Epithelial cell of prostate (primary cell): ENCODE measurements at regions not wholly inside any gene's neighbourhood (a gene's known extent, or its start where the extent isn't known, plus 50 kb on each side); places are given as distances from the start of the nearest gene placed in this dataset.
"Not testable (repeated sequence)": the region's sequence is repeated elsewhere in the genome, so short reads cannot be mapped to it uniquely, and the experiment has no call there.

Experiments
- DNase-seq: peaks from one replicate; pipeline ENCODE4 v3.0.0-alpha.2; 2011; ENCODE audit warnings: low read depth, low spot score
- H3K27ac ChIP-seq: fragments of 450-650 bp; 2 replicates; pipeline ENCODE4 v1.5.1; 2017; ENCODE audit warnings: mild to moderate bottlenecking

DNA sequence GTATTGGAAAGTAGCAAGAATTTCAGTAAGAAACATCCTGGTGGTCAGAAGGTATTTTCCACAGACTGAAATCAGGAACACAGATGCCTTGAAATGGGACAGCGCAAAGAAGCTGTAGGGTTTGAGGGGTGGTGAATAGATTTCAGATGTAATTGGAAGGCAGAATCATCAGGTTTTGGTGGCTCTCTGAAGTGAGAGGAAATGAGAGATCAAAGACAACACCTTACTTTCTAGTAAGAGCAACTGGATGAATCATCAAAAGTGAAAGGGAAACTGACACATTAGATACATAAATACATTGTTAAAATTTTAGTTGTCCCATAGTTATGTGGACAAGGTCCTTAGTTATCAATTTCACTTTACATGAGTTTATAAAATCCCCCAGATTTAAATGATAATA is 188.2 kb upstream of the SLC27A6 start:
- H3K27ac ChIP-seq = no peak overlapping the region
- DNase-seq = no peak

DNA sequence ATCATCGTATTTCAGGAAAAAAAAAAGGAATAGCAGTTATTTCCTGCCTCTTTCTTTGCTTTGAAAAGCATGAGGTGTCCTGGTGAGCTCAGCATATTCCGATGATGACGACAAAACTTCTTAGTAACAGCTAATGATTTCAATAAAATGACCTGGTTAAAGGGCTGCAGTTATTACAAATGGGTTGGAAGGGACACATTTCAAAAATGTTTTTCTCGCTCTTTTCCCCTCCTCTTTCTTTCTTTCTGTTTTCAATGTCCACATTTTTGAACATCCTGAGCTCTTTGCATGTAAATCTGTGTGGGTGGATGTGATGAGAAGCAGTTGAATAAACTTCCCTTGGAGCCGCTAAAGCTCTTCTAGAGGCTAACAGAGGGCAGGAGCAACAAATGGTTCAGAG is 186.8 kb upstream of the SLC27A6 start:
- H3K27ac ChIP-seq = no peak overlapping the region
- no peak for DNase-seq

DNA sequence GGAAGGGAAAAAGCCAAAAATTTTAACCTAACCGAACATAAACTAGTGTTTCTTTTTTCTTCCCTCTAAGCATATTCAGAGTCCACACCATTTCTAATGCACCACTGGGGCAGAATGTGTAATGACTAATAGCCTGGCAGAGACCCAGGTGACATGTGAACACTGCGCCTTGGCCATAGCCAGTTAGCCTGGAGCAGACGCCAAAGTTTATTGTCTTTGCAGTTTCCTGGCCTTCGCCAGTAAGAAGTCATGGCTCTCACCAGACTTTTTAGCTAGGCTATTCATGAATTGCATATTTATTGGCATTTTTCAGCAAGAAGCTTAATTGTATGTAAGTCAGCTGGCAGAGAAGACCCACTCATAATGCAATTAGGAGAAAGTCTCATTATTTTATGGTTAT is 182.8 kb upstream of the SLC27A6 start:
- no peak overlapping the region for H3K27ac ChIP-seq
- peak; percentile 59 for DNase-seq

DNA sequence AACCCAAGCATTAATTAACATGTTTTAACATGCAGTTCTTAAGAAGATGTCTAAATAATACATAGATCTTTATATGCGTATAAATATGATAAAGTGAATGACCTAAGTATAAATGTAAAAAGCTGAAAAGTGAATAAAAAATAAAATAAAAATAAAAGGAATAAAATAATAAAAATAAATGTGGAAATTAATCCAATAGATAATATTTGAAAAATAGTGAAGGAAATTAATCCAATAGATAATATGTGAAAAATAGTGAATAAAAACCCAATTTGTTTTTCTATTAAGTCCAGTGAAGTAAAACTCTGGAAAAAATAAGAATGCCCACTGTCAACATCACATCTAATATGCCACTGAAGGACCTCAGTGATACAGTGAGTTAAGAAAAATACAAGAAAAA is 180.6 kb upstream of the SLC27A6 start:
- no peak for DNase-seq

DNA sequence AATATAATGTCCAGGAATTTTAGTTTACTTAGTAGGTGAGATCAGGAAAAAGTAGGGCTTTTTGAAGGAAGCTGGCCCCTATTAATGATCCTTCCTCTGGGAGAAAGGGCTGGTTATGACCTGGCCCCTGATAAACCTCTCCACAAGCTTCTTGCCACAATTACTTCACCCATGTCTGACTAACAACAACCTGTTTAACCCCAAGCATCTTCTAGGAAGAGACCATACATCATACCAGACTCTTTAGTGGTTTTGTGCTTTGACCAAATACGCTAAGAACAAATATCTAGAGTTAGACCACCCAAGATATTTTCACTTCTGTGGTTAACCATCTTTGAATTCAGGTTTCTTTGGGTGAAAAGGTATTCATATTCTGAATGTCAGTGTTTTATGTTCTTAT is 174.0 kb upstream of the SLC27A6 start:
- no peak for DNase-seq
- no peak overlapping the region for H3K27ac ChIP-seq

More for the DNA sequence above, 180.6 kb upstream of the SLC27A6 start:
- no peak overlapping the region for H3K27ac ChIP-seq

DNA sequence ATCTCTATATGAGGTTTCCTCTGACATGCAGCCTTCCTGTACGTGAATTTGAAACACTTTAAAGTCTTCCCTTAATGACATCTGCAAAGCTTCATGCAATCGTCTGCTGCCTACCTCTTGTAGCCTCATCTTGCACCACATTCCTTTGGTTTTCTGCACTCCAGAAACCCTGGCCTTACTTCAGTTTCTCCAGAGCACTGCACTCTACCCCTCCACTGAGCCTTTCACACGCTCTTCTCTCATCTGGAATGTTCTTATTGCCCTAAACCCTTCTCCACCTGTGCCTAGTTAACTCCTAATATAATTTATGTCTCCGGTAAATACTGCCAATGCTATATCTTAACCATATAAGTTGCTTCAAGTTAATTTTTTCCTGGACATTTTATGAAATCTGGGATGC is 168.8 kb upstream of the SLC27A6 start:
- H3K27ac ChIP-seq = no peak overlapping the region
- DNase-seq = no peak

DNA sequence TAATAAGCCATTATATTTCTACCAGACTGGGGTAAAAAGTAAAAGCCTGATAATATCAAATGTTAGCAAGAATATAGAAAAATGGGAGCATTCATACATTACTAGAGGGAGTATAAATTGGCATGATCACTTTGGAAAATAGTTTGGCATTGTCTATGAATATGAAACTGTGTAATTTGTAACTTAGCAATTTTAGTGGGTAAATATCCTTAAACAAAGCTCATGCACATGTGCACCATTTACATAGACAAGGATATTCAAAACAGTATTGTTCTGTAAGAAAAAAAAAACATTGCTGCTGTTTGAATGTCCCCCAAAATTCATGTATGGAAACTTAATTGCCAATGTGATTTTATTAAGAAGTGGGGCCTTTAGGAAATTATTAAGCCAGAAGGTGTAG is 166.4 kb upstream of the SLC27A6 start:
- no peak for DNase-seq
- H3K27ac ChIP-seq = no peak overlapping the region

DNA sequence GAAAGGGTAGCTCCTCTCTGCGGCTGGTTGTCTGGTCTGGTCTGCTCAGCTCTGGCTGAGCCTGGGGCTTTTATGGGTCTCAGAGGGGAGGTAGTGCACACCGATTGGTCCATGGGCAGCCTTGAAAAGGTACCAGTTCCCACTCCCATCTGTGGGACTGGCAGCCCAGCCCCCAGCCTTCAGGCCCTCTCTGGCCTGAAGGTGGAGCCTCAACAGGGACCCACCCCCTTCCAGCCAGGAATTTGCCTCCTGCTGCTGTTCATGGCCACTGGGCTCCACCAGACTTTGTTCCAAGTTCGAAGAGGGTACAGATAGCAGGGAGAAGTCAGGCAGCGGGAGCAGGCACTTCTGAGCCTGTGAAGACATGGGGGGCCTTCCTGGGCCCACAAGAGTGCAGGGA is 165.3 kb upstream of the SLC27A6 start:
- no peak overlapping the region for H3K27ac ChIP-seq
- no peak for DNase-seq

DNA sequence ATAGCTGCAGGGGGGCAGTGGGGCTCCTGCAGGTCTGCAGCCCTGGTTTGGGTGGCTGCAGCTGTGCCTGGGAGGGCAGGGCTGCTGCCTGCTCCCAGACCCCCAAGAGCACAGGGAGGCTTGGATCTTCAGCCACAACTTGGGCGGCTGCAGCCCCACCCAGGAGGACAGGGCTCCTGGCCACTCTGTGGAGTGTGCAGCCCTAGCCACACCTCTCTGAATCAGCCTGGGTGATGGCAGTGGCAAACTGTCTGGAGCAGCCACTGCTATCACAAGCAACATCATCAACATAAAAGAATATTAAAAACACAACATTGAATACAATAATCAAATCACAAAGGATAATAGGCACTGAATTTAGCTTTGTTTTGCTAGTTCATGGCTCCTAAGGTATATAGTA is 164.9 kb upstream of the SLC27A6 start:
- DNase-seq = no peak
- no peak overlapping the region for H3K27ac ChIP-seq

DNA sequence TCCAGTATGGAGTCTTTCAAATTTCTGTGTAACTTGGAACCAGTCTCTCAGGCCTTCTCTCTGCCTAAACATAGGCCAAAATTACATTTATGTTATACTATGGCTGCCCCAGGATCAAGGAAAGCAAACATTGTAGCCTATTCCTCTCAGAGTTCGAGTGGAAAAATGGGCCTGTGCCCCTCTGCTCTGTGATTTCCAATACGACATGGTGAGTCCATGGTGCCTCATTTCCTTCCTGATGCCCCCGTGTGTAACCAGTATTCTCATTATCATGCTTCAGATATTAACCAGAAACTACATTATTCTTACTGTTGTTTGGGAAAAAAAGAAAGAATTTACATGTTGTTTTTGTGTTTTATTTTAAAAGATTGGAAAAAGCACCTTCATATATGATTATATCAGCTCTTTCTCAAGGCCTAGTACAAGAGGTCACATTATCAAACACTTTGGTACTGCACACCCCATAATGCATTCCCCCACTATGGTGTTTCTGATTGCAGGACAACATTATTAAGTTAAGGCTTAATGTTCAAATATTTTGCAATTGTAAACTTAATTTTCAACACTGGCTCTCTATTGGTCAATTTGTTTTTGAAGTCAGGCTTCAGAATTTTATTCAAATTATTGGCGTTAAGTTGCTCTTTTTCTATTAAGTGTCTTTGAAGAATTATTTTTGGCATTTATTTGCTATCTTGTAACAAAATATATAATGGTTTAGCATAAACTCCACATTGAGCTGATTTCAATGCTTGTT is 151.8 kb upstream of the SLC27A6 start:
- no peak overlapping the region for H3K27ac ChIP-seq
- no peak for DNase-seq

DNA sequence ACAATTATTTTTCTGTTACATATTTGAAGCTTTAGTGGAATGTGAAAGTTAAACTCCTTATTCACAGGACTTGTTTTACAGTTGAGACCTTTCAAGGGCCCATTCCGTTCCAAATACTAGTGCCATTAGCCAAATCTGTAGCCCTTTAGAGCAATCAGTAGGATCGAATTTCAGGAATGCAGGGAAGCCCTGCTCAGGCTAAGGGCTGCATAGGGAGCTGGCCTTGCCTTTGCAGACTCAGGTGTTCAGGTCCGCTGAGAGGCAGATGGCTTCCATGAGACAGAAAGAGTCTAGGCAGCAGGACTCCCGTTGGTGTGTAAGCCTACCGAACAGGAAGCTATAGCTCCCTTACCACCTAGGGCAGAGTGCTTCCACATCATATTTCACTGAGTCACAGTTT is 150.1 kb upstream of the SLC27A6 start:
- no peak for DNase-seq
- no peak overlapping the region for H3K27ac ChIP-seq

DNA sequence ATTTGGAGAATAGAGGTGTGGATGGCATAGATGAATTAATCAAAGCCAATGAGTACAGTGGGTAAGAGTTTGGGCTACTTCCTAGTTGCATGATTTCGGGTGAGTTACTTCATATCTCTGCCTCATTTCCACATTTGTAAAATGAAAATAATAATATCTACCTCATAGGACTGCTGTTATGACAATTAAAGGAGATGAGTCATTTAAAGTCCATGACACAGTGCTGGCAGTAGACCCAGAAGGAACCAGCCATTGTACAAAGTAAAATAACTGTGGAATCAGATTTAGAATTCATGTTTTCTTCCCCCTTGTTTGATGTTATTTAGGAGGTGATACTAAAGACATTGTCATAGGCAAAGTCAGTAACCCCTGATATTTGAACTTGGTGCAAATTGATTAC is 139.5 kb upstream of the SLC27A6 start:
- no peak overlapping the region for H3K27ac ChIP-seq
- no peak for DNase-seq

DNA sequence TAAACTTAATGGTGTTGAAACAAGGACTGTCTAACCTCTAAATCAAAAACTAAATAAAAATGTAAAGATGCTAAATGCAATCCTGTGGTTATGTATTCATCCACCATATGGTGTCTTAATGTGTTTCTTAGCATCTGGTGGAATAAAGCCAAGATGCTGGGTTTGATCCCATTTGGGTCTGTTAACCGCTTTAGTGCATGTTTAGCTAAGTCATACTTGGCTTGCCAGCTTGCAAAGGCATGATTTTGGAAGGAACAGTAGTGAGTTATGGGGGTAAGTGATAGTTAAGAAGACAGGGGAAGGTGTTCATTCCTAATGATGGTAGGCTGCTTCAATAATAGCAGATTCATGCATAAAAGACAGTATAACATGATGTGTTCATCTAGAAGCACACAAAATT is 139.0 kb upstream of the SLC27A6 start:
- no peak for DNase-seq
- H3K27ac ChIP-seq = no peak overlapping the region

DNA sequence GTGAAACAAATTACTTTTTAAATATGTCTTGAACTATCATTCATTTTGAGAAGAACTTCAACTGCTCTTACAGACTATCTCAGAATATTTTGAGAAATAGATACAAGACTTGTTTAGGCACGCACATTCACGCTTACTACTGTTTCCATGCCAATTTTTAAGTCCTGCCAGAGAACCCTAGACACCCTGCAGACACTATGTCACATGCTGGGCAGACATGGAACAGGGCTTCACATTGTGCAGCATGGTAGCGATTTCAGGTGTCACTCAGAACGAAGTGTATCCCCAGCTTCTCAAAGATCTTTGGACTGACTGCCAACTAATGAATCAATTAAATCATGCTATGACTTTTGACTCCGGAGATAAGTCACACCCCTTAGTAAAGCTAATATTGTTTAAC is 128.7 kb upstream of the SLC27A6 start:
- no peak for DNase-seq
- no peak overlapping the region for H3K27ac ChIP-seq

DNA sequence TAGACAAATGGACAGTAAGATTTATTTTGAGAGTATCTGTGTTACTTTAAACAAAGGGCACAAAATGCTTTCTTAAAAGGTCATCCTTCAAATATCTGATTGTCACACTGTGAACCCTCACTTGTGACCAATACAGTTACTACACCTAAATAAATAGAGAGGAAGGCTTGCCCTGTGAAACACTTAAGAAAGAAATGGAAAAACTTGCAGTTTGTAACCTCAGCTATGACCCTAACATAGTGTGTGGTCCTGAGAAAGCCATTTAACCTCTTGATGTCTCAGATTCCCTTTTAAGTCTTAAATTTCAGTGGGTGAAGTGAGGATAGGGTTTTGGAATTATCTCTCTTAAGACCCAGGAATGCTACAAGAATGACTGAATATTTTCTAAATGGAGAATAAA is 126.7 kb upstream of the SLC27A6 start:
- no peak for DNase-seq
- H3K27ac ChIP-seq = no peak overlapping the region

DNA sequence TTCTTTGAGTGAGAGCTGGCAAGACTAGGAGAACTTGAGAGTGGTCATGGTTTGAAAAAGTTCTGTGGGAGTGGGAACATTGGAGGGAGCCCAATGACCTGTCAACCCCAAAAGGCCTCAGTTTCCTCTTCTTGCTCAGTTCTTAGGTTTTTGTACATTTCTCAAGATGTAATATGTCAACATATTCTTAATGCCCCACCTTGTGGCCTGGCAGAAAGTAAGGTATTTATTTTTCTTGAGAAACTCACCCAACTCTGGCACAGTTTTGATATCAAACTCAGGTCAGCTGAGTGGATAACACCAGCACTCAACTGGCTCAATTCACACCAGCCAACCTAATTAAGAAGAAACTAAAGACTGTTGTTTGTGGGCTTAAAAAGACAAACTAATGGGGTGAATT is 123.0 kb upstream of the SLC27A6 start:
- no peak overlapping the region for H3K27ac ChIP-seq
- DNase-seq = no peak

DNA sequence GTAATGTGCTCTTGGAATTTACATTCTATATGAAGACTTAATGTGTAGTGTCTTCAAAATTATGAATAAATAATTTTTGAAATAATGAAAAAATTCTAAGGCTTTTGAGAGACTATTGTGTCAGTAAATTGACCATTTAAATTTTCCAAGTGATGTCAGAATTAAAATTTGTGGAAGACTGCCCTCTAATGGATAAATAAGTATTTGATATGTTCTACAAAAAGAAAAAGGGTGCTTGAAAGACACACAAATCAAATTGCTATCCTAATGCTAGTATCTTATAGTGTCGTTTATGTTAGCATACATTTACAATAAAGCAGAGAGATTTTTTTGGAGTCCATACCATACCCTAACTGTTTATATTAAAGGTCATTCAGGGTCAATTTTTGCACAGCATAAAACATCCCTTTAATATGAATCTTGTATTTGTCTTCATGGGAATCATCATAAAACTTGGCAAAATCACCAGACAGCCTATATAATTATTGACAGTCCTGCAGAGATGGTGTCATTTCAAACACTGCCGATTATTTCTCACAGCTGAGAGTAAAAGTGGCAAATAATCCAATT is 120.8 kb upstream of the SLC27A6 start:
- no peak for DNase-seq
- no peak overlapping the region for H3K27ac ChIP-seq

DNA sequence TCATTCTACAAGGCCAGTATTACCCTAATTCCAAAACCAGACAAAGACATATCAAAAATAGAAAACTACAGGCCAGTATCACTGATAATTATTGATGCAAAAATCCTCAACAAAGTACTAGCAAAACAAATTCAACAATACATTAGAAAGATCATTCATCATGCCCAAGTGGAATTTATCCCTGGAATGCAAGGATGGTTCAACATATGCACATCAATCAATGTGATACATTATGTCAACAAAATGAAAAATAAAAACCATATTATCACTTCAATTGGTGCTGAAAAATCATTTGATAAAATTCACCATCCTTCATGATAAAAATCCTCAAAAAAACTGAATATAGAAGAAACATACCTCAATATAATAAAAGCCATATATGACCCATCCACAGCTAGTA is 115.2 kb upstream of the SLC27A6 start:
- H3K27ac ChIP-seq = no peak overlapping the region
- no peak for DNase-seq

DNA sequence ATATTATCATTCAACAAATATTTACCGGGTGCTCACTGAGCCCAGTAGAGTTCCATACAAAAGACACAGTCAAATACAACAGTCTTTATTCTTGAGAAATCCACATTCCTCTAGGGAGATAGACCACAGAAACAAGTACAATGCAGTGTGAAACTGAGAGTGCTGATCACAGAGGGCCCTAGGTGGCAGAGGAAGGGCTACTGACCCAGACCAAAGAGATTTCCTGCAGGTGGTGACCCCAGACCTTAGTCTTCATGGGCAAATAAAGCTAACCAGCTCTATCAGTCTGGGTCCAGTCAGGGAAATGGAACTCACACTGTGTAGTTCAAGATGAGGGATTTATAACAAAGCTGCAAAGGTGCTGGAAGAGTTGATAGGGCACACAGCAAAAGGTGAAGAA is 110.4 kb upstream of the SLC27A6 start:
- DNase-seq = no peak
- H3K27ac ChIP-seq = no peak overlapping the region

DNA sequence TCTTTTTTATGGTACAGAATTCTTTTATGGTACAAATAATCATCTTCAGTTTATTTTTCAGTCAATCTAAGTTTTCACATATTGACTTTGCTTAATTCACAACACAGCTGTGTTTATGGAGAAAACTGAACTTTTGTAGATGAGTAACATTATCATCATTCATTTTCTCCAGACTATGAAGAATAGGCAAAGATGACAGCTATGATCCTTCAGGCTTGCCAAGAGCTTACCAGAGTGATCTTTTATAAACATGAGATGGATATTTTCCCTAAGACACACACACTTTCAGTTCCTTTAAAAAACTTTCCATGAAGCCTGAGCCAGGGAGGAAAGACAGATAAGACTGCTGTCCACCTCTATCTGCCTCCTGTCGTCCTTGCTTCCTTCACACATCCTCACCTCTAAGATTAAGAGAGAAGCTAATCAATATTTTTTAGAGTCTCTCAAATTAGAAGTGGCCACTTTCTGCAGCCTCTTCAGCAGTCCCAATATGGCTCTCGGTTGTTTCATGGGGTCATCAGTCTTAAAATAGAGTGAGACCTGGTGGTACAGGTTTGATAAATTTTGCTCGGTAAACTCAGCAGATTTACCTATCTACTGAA is 108.1 kb upstream of the SLC27A6 start:
- no peak for DNase-seq
- H3K27ac ChIP-seq = no peak overlapping the region

DNA sequence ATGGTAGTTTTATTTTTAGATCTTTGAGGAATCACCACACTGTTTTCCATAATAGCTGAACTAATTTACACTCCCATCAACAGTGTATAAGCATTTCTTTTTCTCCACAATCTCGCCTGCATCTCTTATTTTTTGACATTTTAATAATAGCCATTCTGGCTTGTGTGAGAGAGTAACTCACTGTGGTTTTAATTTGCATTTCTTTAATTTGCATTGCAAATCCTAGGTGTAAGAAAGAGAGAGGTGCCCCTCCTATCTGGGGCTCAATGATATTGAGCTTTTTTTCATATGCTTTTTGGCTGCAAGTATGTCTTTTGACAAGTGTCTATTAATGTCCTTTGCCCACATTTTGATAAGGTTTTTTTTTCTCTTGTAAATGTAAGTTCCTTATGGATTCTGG is 106.3 kb upstream of the SLC27A6 start:
- no peak for DNase-seq
- no peak overlapping the region for H3K27ac ChIP-seq

DNA sequence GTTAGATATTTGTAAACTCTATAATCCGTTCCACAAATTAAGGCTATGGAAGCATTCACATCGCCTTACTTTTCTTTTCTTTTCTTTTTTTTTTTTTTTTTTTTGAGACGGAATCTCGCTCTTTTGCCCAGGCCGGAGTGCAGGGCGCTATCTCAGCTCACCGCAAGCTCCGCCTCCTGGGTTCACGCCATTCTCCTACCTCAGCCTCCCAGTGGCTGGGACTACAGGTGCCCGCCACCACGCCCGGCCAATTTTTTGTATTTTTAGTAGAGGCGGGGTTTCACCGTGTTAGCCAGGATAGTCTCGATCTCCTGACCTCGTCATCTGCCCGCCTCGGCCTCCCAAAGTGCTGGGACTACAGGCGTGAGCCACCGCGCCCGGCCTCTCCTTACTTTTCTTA is 104.1 kb upstream of the SLC27A6 start:
- not testable (repeated sequence) for H3K27ac ChIP-seq, DNase-seq
